BLaER1 (cell line): ENCODE measurements at regions not wholly inside any gene's neighbourhood (a gene's known extent, or its start where the extent isn't known, plus 50 kb on each side); places are given as distances from the start of the nearest gene placed in this dataset.

Experiments used
- H3K27ac ChIP-seq: shearing (Covaris generic); formaldehyde crosslinking; 2 replicates; pipeline ENCODE4 v1.8.1; 2022
- H3K27me3 ChIP-seq: shearing (Covaris generic); formaldehyde crosslinking; 2 replicates; pipeline ENCODE4 v1.8.1; 2022
- H3K36me3 ChIP-seq: shearing (Covaris generic); formaldehyde crosslinking; 2 replicates; pipeline ENCODE4 v1.8.1; 2022
- H3K4me1 ChIP-seq: shearing (Covaris generic); formaldehyde crosslinking; 2 replicates; pipeline ENCODE4 v1.8.1; 2022
- H3K4me2 ChIP-seq: shearing (Covaris generic); formaldehyde crosslinking; 2 replicates; pipeline ENCODE4 v1.8.1; 2022
- H3K4me3 ChIP-seq: shearing (Covaris generic); formaldehyde crosslinking; 2 replicates; pipeline ENCODE4 v1.8.1; 2022
- H3K9ac ChIP-seq: shearing (Covaris generic); formaldehyde crosslinking; 2 replicates; pipeline ENCODE4 v1.8.1; 2022
- H3K9me3 ChIP-seq: shearing (Covaris generic); formaldehyde crosslinking; 2 replicates; pipeline ENCODE4 v1.8.1; 2022
- H4K20me1 ChIP-seq: shearing (Covaris generic); formaldehyde crosslinking; 2 replicates; pipeline ENCODE4 v1.8.1; 2022
- Cebpa-rat ChIP-seq: shearing (Covaris generic); IDR thresholded peaks from 2 replicates; pipeline ENCODE4 v1.8.1; 2022

DNA sequence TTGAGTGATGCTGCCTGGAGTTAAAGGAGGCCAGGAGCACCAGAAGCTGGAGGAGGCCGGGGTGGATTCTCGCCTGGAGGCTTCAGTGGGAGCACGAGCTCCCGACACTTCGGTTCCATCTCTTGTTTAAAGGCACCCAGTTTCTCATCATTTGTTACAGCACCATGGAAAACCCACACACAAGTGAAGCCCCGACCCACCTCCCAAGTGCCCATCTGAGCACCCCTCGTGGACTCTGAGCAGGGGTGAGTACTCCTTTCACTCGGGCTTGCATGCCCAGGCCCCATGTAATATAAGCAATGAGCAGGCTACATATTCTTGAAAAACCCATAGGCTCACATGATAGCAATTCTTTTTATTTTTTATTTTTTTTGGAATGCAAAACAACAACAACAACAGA is 196.9 kb upstream of the MAF start:
- Histone ChIP-seq H3K27me3 (no peaks in the 10 kb centered on the region), H3K4me1 (peaks cover 11% of the 10 kb centered on the region), H3K9ac (no peak overlapping the region), H4K20me1 (no peaks in the 10 kb centered on the region), H3K4me2 (no peak overlapping the region), H3K9me3 (no peaks in the 10 kb centered on the region), H3K4me3 (no peak overlapping the region), H3K27ac (no peak overlapping the region), H3K36me3 (no peaks in the 10 kb centered on the region)
- no peak for TF ChIP-seq Cebpa-rat

DNA sequence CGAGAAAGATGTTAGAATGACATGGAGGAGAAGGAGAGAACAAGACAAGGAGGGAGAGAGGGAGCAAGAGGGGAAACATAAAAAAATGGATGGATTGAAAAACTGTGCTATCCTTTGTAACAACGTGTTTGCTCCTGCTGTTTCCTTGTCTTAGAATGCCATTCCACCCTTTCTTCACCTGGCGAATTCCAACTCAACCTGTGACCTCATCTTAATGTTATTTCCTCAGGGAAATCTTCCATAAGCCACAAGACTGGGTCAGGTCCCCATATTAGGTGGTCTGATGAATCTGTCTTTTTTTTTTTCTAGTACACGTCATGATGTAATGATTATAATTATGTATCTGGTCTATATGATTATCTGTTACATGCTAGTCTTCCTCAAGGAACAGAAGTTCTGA is 195.0 kb upstream of the MAF start:
- TF ChIP-seq Cebpa-rat = no peak
- Histone ChIP-seq H3K4me2 (no peak overlapping the region), H3K4me3 (no peak overlapping the region), H3K9ac (no peak overlapping the region), H3K9me3 (no peaks in the 10 kb centered on the region), H3K27me3 (no peaks in the 10 kb centered on the region), H4K20me1 (no peaks in the 10 kb centered on the region), H3K36me3 (no peaks in the 10 kb centered on the region), H3K27ac (no peak overlapping the region), H3K4me1 (peaks cover 10% of the 10 kb centered on the region)

DNA sequence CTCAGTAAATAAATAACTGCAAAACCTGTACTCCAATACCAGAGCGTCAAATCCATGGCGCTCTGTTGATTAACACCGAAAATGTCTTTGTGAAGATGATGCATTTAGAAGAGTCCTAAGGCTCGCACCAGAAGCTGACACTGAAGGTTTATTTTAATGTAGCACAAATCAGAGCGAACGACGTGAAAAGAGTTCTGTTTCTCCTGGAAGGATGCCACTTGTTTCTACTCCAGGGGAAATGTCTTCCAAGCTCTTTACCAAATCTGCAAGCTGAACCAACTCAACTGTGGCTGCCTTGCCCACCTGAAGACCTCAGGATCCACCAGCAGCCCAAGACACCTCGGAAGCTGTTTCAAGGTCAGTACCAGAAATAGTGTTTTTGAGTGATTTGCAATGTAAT is 194.4 kb upstream of the MAF start:
- Histone ChIP-seq H3K9ac (no peak overlapping the region), H4K20me1 (no peaks in the 10 kb centered on the region), H3K4me2 (no peak overlapping the region), H3K36me3 (no peaks in the 10 kb centered on the region), H3K27me3 (no peaks in the 10 kb centered on the region), H3K4me3 (no peak overlapping the region), H3K4me1 (peaks cover 4% of the 10 kb centered on the region), H3K27ac (no peak overlapping the region), H3K9me3 (no peaks in the 10 kb centered on the region)
- no peak for TF ChIP-seq Cebpa-rat

DNA sequence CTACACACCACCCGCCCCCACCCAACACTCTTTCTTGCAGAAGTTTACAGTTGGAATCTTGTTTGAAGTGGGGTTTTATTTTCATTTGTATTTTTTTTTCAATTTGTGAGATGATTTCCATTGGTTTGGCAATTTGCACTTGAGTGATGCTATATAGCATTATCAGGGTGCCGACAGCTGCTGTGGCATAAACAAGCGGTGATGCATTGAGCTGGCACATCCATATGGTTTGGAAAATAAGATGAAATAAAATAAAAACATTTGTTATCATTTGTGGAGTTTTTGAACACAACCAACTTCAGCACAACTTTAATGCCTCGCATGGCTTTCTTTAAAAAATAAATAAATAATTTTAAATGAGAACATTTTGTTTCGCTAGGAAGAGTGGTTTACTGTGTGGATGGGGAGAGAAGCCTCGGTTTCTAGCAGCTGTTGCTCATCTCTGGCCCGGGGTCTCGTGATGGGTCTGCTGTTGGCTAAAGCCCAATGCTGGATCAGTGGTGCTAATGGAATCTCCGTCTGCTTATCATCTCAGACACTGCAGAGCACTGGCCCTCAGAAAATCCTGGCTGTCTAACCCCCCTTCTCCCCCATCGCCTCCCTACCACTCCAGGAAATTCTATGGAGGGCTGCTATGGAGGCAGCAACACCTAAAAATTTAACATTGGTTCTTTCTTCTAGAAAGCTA is 192.3 kb upstream of the MAF start:
- Histone ChIP-seq H3K4me3 (no peak overlapping the region), H3K9me3 (no peaks in the 10 kb centered on the region), H3K36me3 (no peaks in the 10 kb centered on the region), H3K9ac (no peak overlapping the region), H3K27me3 (no peaks in the 10 kb centered on the region), H3K4me1 (no peaks in the 10 kb centered on the region), H3K4me2 (no peak overlapping the region), H4K20me1 (no peaks in the 10 kb centered on the region), H3K27ac (no peak overlapping the region)
- no peak for TF ChIP-seq Cebpa-rat

DNA sequence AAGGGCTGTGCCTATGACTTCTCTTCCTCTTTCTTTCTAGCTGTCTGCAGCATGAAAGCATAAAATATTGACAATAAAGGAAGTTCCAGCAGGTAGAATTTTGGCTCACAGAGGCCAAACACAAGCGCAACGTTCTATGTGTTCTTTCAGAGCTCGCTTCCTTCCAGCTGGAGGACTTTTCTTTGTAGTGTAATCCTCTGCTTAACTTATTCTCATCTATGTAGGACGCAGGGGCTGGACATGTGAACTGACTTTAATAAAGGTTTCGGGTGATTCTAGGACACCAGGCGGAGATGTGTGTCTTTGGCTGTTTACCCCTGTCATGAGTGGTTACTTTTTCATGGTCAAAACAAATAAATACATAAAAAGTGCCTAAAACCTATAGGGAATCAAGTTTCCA is 191.5 kb upstream of the MAF start:
- no peaks in the 10 kb centered on the region for H4K20me1 ChIP-seq
- H3K9me3 ChIP-seq = no peaks in the 10 kb centered on the region
- no peak overlapping the region for H3K4me2 ChIP-seq
- H3K27ac ChIP-seq = no peak overlapping the region
- no peak overlapping the region for H3K4me3 ChIP-seq
- TF ChIP-seq Cebpa-rat = no peak
- H3K27me3 ChIP-seq = no peaks in the 10 kb centered on the region
- no peak overlapping the region for H3K9ac ChIP-seq
- H3K36me3 ChIP-seq = no peaks in the 10 kb centered on the region
- no peaks in the 10 kb centered on the region for H3K4me1 ChIP-seq

DNA sequence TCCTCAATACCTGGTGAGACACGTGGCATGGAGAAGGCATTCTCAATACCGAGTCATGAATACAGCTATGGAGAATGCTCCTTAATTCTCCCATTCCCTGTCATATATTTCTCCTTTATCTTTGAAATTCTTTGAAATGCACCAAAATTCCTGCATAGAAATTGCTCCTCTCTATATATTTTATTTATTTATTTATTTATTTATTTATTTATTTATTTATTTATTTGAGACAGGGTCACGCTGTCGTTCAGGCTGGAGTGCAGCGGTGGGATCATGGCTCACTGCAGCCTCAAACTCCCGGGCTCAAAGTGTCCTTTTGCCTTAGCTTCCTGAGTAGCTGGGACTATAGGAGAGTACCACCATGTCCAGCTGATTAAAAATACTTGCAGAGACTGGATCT is 190.3 kb upstream of the MAF start:
- no peak for TF ChIP-seq Cebpa-rat

DNA sequence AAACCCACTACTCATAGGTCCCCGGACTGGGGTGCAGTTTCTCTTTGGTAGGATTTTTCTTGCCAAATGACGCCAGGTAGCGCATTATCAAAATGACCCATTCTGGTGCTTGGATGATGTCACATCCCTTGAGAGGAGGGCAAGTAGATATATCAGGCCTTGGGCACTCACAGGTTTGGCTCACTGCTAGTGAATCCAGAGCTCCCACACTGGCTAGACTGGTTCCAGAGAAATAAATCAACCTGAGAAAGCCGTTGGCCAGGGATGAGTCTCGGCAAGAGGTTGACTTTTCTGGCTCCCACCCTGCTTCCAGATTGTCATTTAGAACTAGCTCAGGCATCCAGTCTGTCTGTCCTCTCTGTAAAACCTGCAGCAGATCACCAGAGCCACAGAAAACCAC is 188.4 kb upstream of the MAF start:
- Histone ChIP-seq H3K9ac (no peak overlapping the region), H3K27me3 (no peaks in the 10 kb centered on the region), H3K4me1 (no peaks in the 10 kb centered on the region), H3K27ac (no peak overlapping the region), H3K36me3 (no peaks in the 10 kb centered on the region), H3K9me3 (no peaks in the 10 kb centered on the region), H4K20me1 (no peaks in the 10 kb centered on the region), H3K4me3 (no peak overlapping the region), H3K4me2 (no peak overlapping the region)
- no peak for TF ChIP-seq Cebpa-rat

More for the DNA sequence above, 190.3 kb upstream of the MAF start:
- no peak overlapping the region for H3K4me3 ChIP-seq
- H3K9ac ChIP-seq = no peak overlapping the region
- H3K27ac ChIP-seq = no peak overlapping the region
- H3K9me3 ChIP-seq = no peaks in the 10 kb centered on the region
- H3K4me1 ChIP-seq = no peaks in the 10 kb centered on the region
- H4K20me1 ChIP-seq = no peaks in the 10 kb centered on the region
- H3K36me3 ChIP-seq = no peaks in the 10 kb centered on the region
- no peak overlapping the region for H3K4me2 ChIP-seq
- no peaks in the 10 kb centered on the region for H3K27me3 ChIP-seq

DNA sequence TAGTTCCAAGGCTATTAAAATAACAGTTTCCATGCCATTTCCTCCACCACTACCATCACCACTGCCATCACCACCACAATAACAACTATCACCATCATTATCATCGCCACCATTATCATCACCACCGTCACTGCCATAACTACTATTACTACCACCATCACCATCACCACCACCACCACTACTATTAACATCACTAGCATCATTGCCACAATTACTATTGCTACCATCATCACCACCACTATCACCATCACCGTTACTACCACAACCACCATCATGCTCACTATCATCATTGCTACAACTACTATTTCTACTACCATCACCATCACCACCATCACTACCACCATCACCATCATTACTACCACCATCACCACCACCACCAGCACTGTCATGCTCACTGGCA is 185.9 kb upstream of the MAF start:
- Histone ChIP-seq H3K9ac (no peak overlapping the region), H3K27ac (no peak overlapping the region), H3K36me3 (no peaks in the 10 kb centered on the region), H3K9me3 (no peaks in the 10 kb centered on the region), H3K4me1 (no peaks in the 10 kb centered on the region), H3K27me3 (no peaks in the 10 kb centered on the region), H3K4me2 (no peak overlapping the region), H4K20me1 (no peaks in the 10 kb centered on the region), H3K4me3 (no peak overlapping the region)
- no peak for TF ChIP-seq Cebpa-rat

DNA sequence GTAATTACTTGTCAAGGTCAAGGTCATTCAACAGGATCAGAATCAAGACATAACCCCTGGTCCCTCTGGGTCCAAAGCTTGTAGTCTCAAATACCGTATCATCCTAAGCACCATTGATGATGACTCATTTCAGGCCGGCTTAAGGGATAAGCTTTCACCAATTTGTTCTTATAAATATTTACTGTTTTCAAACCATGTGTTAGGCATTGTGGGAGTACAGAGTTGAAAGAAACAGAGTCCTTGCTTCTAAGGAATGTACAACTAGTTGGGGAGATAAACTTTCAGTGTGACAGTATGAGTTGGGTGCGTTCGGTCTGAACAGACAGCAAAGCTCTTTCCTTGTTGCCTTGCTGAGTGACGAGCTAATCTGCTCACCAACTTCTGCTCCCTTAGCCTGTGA is 183.5 kb upstream of the MAF start:
- H3K9ac ChIP-seq = no peak overlapping the region
- no peak for TF ChIP-seq Cebpa-rat
- H3K27me3 ChIP-seq = no peaks in the 10 kb centered on the region
- H4K20me1 ChIP-seq = no peaks in the 10 kb centered on the region
- H3K4me1 ChIP-seq = no peaks in the 10 kb centered on the region
- no peaks in the 10 kb centered on the region for H3K9me3 ChIP-seq
- no peaks in the 10 kb centered on the region for H3K36me3 ChIP-seq
- H3K4me3 ChIP-seq = no peak overlapping the region
- no peak overlapping the region for H3K4me2 ChIP-seq
- H3K27ac ChIP-seq = no peak overlapping the region

DNA sequence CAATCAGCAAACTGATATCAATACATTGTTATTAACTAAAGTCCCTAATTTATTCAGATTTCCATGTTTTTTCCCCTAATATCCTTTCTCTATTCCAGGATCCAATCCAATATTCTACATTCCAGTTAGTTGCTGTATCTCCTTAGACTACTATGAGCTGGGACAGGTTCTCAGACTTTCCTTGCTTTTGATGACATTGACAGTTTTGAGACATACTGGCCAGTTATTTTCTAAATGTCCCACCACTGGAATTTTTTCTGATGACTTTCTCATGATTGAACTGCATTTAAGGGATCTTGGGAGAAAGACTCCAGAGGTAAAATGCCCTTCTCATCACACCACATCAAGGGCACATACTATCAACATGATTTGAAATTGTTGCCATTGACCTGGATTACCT is 177.1 kb upstream of the MAF start:
- H3K9ac ChIP-seq = no peak overlapping the region
- no peaks in the 10 kb centered on the region for H3K36me3 ChIP-seq
- no peaks in the 10 kb centered on the region for H3K9me3 ChIP-seq
- H3K4me3 ChIP-seq = no peak overlapping the region
- H3K4me2 ChIP-seq = no peak overlapping the region
- no peaks in the 10 kb centered on the region for H4K20me1 ChIP-seq
- no peak overlapping the region for H3K27ac ChIP-seq
- TF ChIP-seq Cebpa-rat = no peak
- 0 out of 2 replicates have a peak, but pooled peaks cover 5% of the 10 kb centered on the region for H3K4me1 ChIP-seq
- no peaks in the 10 kb centered on the region for H3K27me3 ChIP-seq
